HG03135 (cell line): ENCODE measurements at regions not wholly inside any gene's neighbourhood (a gene's known extent, or its start where the extent isn't known, plus 50 kb on each side); places are given as distances from the start of the nearest gene placed in this dataset.
"Not testable (repeated sequence)": the region's sequence is repeated elsewhere in the genome, so short reads cannot be mapped to it uniquely, and the experiment has no call there.

Experiments used
- ATAC-seq: cut with Tn5 transposase; IDR thresholded peaks from one replicate; pipeline ENCODE4 v1.9.1; 2021; ENCODE audit warnings: mild to moderate bottlenecking, moderate library complexity; ENCODE audit not compliant: unreplicated experiment

- no peak for ATAC-seq
Observed at GRCh38 chr22:49349181-49349835, 478.4 kb downstream of the BRD1 start.

DNA sequence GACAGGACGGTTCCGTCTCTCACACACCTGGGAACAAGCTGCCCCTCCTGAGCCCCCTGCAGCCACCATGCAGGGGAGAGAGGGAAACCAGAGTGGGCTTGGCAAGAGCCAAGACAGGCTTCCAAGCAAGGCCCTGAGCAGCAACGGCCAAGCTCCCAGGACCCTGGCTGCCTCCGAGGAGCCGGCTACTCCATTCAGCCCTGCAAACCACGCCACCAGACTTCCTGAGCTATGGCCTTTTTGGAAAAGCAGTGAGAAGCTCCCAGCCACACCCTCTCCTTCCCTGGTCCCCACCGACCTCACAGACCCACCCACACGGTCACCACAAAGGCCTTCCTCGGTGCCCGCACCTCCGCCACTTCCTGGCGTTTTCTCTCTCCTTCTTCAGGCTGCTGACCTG lies 479.0 kb downstream of the BRD1 start:
- no peak for ATAC-seq

GRCh38 chr22:49347376-49347775 lies 480.3 kb downstream of the BRD1 start:
- no peak for ATAC-seq

- ATAC-seq, result no peak
Observed at GRCh38 chr22:49345896-49346295, 481.8 kb downstream of the BRD1 start.

- ATAC-seq, result no peak
Observed at GRCh38 chr22:49344656-49345055, 483.0 kb downstream of the BRD1 start.

DNA sequence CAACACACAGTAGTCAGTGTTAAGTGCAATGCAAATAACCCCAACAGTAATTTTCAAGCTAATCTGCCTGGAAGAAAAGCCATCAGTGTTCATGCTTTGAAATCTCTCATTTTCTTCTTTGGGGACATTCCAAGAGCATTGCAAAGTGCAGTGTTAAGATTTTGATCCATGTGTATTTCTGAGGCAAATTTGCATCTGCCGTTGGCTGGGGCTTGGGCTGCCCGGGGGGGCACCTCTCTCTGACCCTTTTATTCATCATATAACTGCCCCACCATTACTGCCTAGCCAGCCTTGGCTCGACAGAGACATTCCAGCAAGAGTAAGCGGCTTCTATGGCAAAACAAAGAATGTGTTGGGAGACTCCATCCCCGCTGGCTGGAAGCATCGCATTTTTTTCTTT lies 483.5 kb downstream of the BRD1 start:
- ATAC-seq, result no peak

DNA sequence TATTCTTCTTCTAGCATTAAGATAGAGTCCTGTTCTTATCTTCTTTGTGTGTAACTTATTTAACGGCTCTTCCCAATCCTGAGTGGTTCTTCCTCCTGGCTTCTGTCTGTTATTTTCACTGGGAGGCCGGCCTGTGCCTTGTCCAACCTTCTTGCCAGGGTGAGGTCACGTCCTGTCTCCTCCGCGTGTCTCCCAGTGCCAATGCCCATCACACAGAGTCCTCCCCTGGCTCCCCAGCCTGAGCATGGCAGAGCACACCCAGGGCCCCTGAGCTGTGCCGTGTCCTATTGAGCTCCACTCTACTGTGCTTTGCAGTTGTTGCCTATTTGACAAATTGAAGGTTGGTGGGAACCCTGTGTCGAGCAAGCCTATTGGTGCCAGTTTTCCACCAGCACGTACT lies 487.3 kb downstream of the BRD1 start:
- ATAC-seq, result no peak

- ATAC-seq, result not testable (repeated sequence)
Observed at GRCh38 chr22:49336483-49336882, 491.2 kb downstream of the BRD1 start.

DNA sequence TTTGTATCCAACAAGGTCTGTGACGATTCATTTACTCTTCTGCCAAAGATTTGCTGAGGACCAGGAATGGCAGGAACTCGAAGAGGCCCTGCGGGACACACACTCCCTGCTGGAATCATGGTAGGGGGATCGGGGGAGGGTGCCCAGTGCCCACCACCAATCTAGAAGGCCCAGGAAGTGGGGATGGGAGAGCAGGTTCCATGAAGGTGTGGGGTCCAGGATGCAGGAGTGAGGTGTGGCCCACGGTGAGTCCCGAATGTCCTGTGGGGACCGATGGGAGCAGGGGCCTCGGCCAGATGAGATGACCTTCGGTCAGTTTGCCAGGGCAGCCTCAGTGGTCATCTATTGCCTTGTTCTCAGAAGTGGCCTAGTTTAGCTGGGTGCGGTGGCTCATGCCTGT lies 492.7 kb downstream of the BRD1 start:
- ATAC-seq, result no peak

- ATAC-seq, result no peak
Observed at GRCh38 chr22:49334449-49334789, 493.3 kb downstream of the BRD1 start.

- ATAC-seq, result no peak
Observed at GRCh38 chr22:49333206-49333605, 494.5 kb downstream of the BRD1 start.

GRCh38 chr22:49332691-49333090 lies 495.0 kb downstream of the BRD1 start:
- ATAC-seq, result no peak

GRCh38 chr22:49331878-49332277 lies 495.8 kb downstream of the BRD1 start:
- ATAC-seq, result no peak

- no peak for ATAC-seq
Observed at GRCh38 chr22:49331223-49331815, 496.4 kb downstream of the BRD1 start.

DNA sequence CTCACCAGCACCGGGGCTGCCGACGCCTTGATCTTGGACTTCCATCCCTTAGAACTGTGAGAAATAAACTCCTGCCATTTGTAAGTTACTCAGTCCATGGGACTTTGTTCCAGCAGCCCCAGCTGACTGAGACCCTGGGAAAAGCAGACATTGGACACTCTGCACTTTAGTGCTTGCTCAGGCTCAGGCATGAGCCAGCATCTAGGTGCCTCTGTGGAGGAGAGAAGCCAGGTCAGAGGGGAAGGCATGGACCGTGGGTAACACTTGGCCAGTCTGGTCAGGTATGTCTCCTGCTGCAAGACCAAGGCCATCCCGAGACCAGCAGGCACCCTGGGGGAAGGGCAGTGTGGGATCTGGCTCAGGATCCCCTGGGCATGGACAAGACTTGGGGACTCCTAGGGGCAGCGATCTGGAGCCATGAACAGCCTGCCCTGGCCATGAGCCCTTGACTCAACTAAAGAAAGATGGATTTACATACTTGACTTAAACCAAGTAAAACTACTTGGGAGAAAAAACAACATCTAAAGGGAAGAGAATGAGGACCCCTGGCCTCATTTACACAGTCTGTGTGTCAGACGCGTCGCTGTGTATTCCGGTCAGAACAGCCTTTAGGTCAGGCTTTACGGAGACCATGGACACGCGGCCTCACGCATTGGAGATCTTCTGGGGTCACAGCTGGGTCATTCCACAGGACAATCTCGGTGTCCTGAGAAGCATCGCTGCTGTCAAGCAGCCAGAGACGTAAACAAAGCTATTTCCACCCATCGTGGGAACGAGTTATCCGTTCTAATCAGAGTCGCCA lies 497.1 kb downstream of the BRD1 start:
- ATAC-seq, result no peak

DNA sequence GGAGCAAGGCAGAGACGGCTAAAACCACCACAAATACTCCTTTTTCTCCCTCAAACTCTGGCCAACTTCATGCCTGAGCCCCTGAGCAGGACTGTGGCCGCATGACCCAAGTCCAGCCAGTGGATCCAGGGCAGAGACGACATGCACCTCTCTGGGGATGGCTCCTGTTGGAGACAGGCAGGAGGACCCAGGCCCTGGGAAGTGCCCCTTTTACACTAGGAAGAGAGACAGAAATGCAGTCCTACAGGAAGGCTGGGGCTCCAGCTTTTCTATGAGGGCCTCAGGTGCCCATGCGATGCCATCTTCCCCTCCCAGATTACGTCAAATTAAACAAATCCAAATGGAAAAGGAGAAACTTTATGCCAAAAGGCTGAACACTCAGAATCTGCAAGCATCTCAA lies 498.0 kb downstream of the BRD1 start:
- no peak for ATAC-seq

- ATAC-seq, result no peak
Observed at GRCh38 chr22:49328630-49329405, 498.9 kb downstream of the BRD1 start.

GRCh38 chr22:49328118-49328475 lies 499.6 kb downstream of the BRD1 start:
- no peak for ATAC-seq

DNA sequence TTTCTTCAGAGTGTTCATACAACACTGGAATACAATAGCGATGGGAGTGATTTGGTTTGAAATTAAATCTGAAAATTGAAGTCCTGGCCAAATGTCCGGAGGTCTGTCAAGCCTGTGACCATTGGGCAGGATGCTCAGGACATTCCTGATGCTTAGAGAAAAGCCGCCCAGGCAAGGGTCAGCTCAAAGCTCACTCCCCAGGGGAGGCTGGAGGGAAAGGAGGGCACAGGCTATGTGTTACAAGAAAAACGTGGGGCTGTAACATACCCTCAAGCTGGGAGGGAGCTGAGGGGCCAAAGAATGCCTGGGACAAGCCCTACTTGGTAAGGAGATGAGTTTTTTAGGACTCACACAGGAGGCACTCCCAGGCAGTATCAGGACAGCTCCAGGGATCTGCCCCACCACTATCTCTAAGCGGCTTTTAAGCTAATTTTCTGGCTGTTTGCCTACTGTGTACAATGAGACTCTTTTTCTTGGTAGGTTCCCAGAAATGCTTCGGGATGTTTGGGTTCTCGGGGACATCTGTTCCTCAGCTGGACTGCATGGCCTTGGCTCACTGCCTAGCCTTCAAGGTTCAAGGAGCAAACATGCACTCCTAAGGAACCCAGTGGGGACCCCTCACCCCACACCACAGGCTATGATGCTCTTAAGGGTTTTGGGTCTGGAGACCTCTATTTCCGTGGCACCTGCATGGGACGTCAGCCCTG lies 500.1 kb downstream of the BRD1 start:
- ATAC-seq, result no peak

DNA sequence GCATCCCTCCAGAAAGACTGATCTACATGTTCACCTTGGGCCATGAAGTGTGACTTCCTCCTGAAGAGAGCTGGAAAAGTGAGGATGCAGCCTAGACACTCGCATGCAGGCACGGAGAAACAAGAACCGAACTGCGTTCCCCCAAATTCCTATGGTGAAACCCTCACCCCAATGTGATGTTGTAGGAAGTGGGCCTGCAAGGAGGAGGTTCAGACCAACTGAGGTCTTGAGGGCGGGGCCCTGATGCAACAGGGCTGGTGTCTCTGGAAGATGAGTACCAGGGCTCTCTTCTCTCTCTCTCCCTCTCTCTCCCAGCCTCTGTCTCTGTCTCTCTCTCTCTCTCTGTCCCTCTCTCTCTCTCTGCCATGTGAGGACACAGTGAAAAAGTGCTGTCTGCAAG lies 501.1 kb downstream of the BRD1 start:
- no peak for ATAC-seq
